G401 (cell line): ENCODE measurements at regions not wholly inside any gene's neighbourhood (a gene's known extent, or its start where the extent isn't known, plus 50 kb on each side); places are given as distances from the start of the nearest gene placed in this dataset.

Experiments
- DNase-seq: peaks from one replicate; pipeline ENCODE4 v3.0.0-alpha.2; 2015; ENCODE audit warnings: low spot score
- in situ Hi-C: cut with HindIII; loops from 2 replicates; pipeline ENCODE4 v1.10.0; 2016; ENCODE audit warnings: low sequenced_read_pairs, mixed read lengths

DNA sequence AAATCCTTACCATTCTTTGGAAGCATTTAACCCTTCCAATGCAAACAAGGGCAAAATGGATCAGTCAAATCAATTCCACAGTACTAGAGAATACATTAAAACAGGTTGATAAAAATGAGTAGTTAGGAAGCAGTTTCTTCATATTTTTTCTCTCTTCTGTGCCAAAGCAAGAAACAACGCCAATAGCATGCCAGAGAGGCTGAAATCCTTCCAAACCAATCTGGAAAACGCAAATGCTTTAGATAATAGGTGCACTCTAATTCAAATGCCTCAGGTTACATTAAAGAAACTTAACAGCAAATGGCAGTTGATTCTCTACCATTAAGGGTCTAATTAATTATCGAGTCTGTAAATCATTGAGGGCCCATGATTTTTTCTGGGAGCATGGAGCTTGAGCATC is 755.2 kb downstream of the C6orf118 start:
- no peak for DNase-seq
- in situ Hi-C loops, result no loop called here

DNA sequence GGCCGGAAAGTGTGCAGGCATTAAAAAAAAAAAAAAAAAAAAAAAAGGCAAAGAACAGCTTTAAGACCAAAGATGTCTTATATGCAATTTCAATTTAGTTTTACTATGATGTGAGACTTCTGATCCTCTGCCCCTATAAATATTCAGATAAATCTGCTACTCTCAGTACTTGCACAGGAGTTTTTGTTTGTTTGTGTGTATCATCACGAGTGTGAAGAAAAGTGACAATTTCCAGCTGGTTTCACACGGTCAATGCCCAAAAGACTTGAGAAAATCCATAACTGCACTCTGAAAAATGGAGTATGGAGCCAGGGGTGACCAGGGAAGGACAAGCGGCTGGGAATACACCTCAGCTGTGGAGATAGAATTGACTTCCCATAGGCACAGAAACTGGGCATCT is 757.7 kb downstream of the C6orf118 start:
- in situ Hi-C loops, result no loop called here
- DNase-seq, result no peak

DNA sequence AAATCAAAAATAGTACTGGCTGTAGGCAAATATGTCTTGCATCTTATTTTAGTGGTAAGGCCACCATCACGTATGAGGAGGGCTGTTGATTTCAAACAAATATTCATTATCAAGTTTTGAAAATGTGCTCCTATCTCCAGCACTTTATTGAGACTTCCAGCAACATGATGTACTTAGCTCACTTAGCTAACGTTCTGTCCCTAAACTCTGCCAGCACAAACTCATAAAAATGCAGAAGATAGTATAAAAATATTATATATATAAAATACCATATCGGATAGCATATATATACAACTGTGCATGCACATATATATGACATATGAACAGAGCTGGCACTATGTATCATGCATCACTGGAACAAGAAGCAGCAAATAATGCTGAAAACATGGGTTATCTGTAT is 762.3 kb downstream of the C6orf118 start:
- in situ Hi-C loops, result no loop called here
- DNase-seq, result no peak

- in situ Hi-C loops, result no loop called here
- DNase-seq, result no peak
These were observed 763.1 kb downstream of the C6orf118 start for GRCh38 chr6:164546263-164546662.

DNA sequence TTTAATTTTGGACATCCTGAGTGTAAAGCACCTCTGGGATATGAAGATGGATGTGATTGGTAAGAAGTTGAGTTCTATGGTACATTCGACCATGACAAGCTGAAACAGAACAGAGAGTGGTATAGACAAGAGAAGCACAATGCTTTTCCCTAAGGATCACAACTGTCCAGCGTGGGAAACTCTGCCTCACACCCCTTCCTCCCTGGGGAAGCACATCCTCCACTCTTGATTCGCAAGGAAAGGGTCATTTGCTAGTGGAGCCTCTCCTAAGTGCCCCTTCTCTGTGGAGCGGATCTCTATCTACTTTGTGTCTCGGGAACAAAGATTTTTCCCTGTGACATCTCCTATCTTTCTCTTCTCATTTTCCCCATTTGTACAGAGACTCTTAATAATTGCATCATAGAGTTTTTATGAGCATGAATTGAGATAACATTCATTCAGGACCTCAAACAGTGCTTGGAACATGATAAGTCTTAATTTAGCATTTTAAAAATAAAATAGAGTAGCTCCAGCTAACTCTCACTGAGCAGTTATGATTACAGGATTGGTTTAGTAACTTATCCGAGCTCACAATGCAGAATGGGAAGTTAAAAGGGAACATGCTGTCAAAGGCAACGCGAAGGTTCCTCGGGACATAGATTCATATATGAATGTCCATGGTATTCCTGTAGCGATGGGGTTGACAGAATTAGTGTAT is 775.2 kb downstream of the C6orf118 start:
- DNase-seq, result no peak
- in situ Hi-C loops, result no loop called here

DNA sequence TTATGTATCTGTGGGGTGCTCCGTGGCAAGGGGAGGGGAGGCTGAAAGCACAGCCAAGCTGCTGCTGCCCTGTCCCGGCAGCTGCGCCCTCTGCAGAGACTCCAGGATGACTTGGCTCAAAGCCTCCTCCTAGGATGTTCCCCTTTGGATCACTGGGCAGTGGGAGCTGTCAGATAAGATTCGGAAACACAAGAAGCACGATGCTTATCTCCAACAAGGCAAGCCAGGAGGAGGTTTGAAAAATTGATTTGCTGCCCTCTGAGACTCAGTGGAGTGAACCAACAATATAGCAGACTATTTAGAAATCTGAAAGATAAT is 776.4 kb downstream of the C6orf118 start:
- in situ Hi-C loops, result no loop called here
- DNase-seq, result peak; percentile 24

GRCh38 chr6:164532198-164533044 is 777.0 kb downstream of the C6orf118 start:
- in situ Hi-C loops, result no loop called here
- DNase-seq, result no peak

DNA sequence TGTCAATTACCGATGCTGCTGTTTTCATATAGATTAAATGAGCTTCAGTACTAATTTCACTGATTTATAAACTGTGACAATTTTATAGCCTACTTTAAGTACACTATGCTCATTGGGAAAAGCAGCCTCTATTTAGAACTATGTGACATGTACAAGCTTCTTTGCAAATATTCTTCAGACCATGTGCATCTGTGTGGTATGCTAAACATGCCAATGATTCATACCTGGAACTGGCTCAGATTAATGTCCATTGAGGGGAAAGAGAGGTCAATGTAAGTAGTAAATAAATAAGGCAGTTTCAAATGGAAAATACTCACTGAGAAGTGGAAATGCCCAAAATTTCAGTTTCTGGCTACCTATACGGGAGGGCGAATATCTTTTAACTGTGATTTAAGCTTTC is 777.7 kb downstream of the C6orf118 start:
- in situ Hi-C loops, result no loop called here

GRCh38 chr6:164528539-164528938 is 780.9 kb downstream of the C6orf118 start:
- in situ Hi-C loops, result no loop called here
- DNase-seq, result no peak

More for the DNA sequence above, 777.7 kb downstream of the C6orf118 start:
- no peak for DNase-seq

DNA sequence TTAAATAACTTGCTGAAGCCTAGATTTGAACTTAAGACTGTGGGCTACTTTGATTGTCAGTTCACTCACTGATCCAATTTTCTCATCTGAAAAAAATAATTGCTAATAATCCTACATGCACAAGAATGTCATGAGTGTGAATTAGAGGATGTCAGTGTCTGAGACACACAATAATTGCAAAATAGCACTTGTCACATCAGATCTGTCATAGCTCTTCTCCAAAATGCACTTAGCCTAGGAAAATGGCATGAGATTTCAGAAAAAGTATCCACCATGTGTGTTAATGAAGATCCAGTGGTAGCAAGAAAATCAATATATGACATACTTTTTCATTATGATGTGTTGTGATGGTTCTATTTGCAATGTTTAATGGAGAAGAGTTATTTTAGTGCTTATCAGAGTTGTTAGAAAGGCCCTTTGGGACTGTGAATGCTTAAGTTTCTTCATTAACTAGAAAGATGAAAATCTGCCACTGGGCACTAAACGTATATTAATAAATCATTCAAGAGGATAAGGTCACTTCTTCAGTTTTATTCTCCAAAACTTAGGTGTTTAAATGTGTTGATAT is 786.2 kb downstream of the C6orf118 start:
- no peak for DNase-seq
- in situ Hi-C loops, result no loop called here

DNA sequence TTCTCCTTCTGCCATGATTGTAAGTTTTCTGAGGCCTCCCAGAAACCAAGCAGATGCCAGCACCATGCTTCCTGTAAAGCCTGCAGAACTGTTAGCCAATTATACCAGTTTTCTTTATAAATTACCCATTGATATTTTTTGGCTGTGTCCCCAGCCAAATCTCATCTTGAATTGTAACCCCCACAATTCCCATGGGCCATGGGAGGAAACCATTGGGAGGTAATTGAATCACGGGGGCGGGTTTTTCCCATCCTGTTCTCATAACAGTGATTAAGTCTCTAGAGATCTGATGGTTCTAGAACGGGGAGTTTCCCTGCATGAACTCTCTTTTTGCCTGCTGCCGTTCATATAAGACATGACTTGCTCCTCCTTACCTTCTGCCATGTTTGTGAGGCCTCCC is 788.5 kb downstream of the C6orf118 start:
- DNase-seq, result no peak
- in situ Hi-C loops, result no loop called here

DNA sequence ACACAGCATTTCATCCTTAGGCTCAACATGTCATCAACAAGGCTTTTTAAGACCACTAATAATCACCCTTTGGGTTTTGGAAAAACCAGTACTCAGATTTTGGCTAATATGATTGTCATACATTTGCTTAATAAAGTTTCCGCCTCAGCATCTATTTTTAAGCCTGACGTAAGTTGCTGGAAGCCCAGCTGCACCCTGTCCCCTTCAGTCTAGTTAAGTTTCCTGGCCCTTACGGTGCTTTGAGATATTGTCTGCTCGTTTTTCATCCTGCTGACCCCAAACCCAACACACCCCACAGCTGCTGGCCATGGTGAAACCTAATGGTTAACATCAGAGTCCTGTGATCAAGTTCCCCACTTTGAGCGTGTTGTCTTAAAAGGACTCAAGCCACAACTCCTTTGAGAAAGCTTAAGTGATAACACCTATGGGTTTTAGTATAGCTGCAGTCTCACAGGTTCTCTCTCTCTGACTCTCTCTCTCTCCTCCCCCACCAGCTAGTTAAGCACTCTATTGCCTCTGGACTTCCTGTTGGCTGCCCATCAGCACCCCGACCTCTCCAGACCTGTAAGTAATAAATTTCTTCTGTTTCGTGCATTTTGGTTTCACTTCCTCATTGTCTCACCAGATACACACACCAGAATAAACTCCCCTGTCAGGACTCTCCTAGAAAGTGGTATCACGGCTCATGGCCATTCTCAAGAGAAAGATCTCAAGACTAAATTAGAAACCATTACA is 802.0 kb downstream of the C6orf118 start:
- in situ Hi-C loops, result no loop called here
- DNase-seq, result no peak

DNA sequence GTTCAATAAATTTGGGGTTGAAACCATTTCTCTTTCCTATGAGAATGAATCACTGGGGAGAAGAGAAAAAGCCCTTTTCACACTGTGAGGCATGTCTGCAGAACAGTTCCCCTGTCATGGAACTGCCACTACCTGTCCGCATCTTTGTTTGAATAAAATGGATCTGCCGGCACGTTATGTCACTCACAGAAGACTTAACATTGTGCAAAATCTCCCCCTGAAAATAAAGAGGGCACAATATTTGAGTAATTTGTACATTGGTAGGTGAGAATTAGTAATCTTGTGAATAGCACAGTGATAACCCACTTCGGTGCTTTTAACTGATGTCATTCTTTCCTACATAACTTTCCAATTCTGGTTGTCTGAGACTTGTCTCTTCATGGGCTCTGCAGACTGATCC is 804.0 kb downstream of the C6orf118 start:
- in situ Hi-C loops, result no loop called here
- no peak for DNase-seq

DNA sequence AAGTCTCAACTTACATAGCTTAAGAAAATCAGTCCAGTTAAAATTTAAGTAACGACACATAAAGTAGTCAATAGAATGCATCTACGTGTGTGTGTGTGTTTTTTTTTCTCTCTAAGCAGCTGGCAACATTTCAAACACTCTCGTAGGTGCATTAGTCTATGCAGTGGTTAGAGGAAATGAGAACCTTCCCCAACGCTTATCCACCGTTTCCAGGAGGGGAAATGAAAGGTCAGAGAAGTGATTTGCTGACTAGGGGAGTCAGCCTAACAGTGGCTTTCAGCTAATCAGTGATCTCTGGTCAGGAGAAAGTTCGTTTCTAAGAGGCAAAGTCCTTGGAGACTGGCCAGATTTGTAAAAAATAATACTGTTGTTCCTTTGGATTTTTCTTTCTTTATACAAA is 806.6 kb downstream of the C6orf118 start:
- in situ Hi-C loops, result no loop called here
- no peak for DNase-seq

DNA sequence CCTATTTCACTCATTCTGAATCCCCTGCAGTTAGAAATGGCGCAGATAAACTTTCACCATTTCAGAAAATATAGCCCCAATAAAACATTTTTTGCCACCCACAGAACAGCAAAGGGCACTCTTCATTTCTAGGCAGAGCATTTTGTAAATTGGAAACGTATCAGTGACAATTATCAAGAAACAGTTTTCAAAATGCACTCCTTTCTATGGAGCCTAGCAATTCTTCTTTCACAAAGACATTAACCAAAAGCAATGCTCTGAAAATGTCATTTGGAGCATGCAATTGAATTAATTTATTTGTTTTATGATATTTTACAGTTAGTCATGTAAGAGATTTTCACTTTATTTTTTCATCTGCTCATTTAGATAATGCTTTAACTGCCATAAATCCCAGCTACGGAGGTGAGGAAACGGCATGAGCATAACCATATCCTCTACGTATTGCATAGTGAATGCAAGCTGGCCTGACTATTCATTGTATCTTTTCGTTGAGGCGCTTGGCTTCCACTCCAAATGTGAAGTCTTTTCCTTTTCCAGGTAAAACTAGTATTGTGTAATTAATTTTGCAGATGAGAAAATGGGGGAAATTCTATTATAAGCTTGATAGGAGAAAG is 813.4 kb downstream of the C6orf118 start:
- no peak for DNase-seq
- in situ Hi-C loops, result no loop called here

- DNase-seq, result no peak
- in situ Hi-C loops, result no loop called here
These were observed 831.0 kb downstream of the C6orf118 start for GRCh38 chr6:164478426-164478825.

GRCh38 chr6:164477790-164478189 is 831.6 kb downstream of the C6orf118 start:
- no peak for DNase-seq
- in situ Hi-C loops, result no loop called here

- DNase-seq, result no peak
- in situ Hi-C loops, result no loop called here
These were observed 832.3 kb downstream of the C6orf118 start for GRCh38 chr6:164477101-164477500.

DNA sequence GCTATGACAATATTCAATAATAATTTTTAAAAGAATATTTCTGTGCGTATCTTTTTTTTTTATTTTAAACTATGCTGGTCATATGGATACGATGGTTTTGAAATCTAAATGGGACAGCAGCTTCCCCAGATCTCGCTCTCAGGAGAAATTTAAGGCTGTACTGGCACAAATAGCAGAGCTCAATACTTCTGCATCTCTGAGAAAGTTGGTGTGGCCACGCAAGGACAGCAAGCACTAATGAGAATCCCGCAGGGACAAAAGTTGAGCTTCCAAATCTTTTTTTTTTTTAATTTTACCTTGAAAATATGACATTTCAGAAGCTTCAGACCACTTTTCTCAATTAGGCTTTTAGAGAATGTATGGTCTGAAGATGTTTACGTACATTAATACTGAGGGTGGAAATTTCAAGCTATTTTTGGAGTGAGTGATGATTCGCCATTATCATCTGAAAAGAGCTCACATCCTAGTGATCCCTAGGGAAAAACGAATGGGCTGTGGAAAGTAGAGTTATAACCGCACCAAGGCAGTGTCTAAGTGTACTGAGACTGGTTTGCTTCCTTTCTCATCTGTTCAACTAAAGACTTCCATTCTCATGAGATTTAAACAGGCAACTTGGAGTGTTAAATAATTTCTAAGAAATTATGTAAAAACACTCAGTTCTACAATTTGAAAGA is 840.0 kb downstream of the C6orf118 start:
- no peak for DNase-seq
- in situ Hi-C loops, result no loop called here
